ENCODE measurements at regions not wholly inside any gene's neighbourhood (a gene's known extent, or its start where the extent isn't known, plus 50 kb on each side); places are given as distances from the start of the nearest gene placed in this dataset.

GRCh38 chr9:31084350-31084749 is 1300.1 kb upstream of the ACO1 start:
- TF ChIP-seq CTCF (IDR thresholded peaks at IDR 0.05; ENCODE audit: low read length) (no peak), EZH2 (optimal IDR thresholded peaks at IDR 0.05; ENCODE audit: low read depth, low read length) (no peak)
